Right lung (tissue), 2 donors: ENCODE measurements at regions not wholly inside any gene's neighbourhood (a gene's known extent, or its start where the extent isn't known, plus 50 kb on each side); places are given as distances from the start of the nearest gene placed in this dataset.
A peak's percentile ranks its signal among the peaks of the same experiment; 100 is the strongest.

Experiments used
- DNase-seq, 2 donors: peaks; one replicate each; pipeline ENCODE4 v3.0.0-alpha.2; 2013

DNA sequence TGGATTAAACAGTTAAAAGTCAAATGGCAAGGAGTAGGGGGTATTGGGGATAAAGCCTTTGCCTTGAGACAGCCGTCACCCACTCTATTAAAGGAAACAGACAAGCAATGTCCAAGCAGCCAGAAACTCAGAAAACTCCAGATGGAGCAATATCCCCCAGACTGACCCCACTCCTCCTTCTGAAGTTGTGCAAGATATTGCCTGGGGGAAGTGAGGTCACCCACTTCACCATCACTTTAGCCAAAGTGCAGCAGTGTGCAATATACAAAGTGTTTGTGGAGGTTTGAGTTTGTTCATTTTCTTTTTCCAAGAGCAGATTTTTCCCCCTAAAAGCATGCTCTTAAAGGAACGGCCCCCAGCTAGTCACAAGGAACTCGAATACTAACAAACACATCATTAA, 125.1 kb downstream of the ETS2 start:
- peak; percentile 91 to 94 for DNase-seq

DNA sequence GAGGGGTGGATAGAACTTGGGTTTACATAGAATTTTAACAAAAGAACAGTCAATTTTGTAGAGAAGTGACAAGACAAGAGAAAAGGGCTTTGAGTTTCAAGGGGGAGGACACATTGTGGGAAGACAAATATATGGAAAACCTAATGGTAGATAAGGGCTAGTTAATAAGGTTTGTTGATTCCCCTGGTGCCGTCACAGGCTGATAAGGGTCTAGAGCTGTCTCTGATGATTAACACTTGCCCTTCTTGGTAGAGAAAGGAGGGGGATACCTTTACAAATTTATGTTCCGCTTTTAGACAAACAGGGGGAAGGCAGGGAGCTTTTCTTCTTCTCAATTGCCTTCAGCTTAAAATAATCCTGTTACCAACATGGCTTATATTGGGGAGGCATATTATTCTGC, 124.3 kb downstream of the ETS2 start:
- DNase-seq, result no peak

DNA sequence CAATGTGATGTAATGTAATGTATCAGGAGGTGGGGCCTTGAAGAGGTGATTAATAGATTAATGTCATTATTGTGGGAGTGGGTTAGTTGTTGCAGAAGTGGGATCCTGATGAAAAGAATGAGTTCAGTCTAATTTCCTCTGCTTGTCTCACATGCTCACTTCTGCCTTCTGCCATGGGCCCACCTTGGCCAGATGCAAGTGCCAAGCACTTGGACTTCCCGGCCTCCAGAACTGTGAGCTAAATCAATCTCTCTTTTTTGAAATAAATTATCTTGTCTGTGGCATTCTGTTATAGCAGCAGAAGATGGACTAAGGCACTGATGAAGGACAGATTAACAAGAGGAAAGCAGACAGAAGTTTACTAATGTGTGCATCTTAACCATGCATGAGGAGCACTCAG, 123.9 kb downstream of the ETS2 start:
- no peak for DNase-seq

DNA sequence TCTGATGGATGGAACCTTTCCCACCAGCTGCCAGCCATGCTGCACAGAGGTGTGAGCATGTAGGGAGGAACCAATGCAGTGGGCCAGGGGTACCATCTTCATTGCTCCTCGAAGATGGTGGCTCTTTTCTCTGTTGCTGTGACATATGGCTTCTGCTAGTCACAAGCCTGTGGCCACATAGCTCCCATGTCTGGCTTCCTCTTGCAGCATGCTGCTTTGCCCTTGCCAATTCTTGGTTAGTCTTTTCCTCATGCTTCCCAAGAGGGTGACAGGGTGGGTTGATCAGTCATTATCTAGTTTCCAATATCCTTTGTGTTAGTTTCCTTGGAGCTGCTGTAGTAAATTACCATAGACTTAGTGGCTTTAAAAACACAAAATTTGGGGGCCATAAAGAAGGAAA, 123.4 kb downstream of the ETS2 start:
- no peak for DNase-seq

DNA sequence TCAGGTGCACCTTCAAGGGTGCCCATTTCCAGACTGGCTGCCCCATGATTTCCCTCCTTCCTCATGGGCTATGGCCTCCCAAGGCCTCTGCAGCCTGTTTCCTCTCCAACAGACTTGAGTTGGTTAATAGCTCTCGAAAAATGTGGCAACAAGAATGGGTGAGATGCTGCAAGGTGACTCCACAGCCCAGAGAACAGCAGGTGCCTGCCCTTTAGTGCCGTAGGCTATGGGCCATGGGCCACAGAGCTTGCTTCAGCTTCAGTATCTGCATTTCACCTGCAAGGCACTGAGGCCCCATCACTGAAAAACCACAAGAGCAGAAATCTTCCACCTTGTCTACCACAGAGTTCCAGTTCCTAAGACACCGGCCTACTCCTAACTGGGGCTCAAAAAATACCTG, 122.0 kb downstream of the ETS2 start:
- DNase-seq, result no peak

DNA sequence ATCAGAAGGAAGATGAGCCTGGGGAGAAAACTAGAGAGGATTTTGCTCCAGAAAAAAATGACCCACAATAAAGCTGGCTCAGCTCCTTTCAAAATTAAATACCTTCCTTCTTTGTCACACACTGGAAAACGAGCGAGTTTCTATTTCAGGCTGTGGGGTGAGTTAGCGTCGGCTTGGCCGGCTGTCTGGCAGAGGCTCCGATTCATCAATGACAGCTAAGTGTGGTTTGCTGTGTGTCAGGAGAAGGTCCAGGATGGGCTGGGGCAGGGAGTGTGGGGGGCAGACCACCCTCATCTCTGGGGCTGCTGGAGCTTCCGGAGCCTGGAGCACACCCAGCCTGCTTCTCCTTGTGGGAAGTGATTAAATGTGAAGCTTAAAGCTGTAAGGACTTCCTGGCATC, 120.2 kb downstream of the ETS2 start:
- peak; percentile 87 to 90 for DNase-seq

DNA sequence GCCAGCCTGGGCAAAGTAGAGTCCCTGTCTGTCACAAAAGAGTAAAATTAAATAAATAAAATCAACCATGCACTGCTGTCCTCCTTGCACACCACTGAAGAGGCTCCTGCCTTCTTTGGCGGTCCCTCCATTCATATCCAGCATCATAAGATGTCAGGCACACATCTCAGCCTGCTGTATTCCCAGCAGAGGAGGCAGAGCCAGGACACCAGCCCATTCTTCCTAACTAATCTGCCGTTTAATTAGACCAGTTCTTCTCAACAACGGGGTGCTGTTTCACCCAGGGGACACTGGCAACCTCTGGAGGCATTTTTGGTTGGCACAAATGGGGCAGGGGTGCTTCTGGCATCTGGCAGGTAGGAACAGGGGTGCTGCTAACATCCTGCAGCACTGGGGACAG, 119.7 kb downstream of the ETS2 start:
- no peak for DNase-seq

DNA sequence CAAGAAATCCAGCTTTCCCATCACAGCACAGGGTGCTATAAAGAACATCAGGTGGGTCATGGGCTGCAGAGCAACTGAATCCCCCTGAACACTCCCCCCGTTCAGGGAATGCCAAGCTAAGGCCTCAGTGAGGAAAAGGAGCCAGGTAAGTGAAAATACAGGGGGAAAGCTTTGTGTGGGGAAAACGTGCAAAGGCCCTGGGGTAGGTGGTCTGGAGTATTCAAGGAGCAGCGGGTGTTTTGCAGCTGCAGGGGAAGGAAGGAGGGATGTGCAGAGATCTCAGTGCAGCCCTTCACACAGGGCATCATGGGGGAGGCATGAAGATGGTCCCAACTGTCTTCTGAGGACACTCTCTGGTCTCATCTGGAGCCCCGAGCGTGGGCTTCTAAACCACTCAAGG, 119.2 kb downstream of the ETS2 start:
- no peak for DNase-seq

DNA sequence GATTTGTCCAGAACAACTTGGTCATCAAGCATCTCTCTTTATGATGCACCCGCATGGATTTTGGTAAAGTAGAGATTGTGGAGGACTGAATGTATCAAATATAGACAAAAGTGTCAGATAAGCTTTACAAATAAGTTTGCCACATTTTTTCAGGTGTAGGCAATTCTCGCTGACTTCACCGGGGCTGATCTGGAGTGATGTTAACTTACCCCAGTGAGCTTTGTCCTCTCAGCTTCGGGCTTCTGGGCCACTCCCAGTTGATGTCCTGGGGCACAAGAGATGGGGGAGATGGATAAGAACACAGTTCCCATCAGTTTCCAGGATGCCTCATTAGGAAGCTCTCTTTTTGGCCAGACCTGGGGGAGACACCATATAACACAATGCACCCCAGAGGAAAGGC, 117.7 kb downstream of the ETS2 start:
- no peak for DNase-seq

DNA sequence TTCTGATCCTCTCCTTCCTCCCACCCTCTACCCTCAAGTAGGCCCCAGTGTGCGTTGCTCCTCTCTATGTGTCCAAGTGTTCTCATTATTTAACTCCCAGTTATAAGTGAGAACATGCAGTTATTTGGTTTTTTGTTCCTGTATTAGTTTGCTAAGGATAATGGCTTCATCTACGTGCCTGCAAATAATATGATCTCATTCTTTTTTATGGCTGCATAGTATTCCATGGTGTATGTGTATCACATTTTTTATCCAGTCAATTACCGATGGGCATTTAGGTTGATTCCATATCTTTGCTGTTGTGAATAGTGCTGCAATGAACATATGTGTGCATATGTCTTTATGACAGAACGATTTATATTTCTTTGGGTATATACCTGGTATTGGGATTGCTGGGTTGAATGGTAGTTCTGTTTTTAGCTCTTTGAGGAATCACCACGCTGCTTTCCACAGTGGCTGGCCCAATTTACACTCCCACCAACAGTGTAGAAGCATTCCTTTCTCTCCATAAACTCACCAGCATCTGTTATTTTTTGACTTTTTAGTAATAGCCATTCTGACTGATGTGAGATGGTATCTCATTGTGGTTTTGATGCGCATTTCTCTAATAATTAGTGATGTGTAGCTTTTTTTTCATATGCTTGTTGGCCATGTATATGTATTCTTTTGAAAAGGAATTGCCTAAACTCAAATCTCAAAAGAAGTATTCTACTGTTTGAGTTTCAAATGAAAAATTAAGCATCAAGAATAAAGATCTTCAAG, 116.9 kb downstream of the ETS2 start:
- no peak for DNase-seq

DNA sequence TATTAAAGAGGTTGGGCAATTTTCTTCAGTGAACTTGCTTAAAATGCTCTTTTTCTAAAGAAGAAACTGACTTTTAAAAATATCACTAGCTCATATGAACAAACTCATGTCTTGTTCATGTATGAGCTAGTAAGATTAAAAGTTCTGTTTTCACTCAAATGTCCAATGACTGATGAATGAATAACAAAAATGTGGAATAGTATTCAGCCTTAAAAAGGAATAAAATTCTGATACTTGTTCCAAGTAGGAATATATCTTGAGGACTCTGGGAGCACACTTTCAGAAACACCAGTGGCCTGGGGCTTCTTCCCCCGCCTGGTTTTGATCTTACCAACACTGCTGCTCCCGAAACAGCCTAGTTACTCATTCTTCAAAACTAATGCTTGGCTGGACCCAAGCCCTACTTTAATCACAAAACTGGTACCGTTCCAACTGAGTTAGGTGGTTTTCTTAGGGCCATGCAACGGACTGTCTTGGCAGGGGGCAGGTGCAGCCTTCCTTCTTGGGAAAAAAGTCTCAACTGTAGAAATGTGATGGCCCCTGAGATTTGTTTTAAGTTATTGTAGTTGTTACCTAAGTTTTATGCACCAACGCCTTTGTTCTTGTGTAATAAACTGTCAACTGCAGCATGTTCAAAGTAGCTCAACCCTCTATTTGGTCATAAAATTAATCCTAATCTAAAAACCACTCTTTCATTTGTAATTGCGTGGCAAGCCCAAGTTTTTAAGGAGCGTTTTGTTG, 116.0 kb downstream of the ETS2 start:
- DNase-seq, result no peak

DNA sequence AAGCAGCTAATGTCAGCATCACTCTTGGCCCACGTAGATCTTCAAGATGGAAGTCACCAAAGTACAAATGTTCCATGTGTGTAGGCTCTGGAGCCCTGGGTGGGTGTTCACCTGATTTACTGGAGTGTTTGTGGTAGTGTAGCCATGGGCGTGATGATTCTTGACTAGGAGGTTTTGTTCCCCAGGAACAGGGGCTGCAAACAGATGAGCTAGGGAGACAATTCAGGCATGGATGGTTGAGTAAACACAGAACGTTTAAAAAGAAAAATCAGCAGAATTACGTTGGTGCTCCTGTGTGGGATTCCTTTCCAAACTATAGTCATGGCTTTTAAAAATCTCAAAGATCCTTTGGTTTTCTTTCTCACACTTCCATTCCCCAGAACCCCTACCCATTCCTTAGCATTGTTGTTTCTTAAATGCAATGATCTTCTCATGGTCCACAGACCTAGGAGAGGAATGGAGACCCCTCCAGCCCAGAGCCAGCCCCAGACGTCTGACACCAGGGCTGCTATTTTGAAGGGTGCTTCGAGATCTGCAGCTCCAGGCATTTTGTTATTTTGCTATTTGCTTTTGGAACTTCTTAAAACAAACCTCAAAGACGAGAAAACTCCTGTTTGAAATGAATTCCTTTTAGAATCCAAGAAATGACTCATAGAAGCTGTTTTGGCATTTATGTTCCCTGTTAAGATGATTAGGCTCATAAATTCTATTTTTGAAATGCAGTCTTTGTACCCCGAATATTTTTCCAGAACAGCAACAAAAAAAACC, 115.1 kb downstream of the ETS2 start:
- no peak for DNase-seq

DNA sequence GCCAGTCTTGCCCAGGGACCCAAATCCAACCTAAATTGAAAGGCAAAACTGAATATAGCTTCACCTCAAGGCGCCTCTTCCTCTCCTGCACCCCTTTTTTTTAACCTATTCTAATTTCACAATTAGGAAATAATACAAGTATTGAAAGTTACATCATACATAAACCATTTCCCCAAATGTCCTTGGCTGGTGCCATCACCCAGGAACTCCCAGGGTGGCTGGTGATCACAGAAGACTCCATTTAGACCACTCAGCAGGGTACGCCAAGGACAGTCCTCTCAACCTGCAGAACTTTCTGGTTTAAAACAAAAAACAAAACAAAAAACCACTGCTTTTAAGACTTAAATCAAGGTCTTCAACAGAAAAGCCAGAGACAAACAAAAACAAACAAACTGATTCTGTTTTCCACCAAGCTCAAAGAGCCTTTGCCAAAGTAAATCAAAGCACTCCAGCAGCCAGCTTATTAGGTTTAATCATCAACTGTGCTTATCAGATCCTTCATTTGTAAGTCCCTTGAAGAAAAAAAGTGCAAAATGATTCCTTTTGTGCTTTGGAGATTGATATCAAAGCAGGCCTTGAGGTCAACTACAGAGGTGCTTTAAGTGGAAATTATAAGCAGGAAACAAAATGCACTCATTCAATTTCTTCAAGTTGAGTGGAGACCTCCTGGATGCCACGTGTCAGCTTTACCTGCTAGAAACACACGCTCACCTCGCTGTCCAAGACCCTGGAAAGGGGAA, 113.0 kb downstream of the ETS2 start:
- no peak for DNase-seq

DNA sequence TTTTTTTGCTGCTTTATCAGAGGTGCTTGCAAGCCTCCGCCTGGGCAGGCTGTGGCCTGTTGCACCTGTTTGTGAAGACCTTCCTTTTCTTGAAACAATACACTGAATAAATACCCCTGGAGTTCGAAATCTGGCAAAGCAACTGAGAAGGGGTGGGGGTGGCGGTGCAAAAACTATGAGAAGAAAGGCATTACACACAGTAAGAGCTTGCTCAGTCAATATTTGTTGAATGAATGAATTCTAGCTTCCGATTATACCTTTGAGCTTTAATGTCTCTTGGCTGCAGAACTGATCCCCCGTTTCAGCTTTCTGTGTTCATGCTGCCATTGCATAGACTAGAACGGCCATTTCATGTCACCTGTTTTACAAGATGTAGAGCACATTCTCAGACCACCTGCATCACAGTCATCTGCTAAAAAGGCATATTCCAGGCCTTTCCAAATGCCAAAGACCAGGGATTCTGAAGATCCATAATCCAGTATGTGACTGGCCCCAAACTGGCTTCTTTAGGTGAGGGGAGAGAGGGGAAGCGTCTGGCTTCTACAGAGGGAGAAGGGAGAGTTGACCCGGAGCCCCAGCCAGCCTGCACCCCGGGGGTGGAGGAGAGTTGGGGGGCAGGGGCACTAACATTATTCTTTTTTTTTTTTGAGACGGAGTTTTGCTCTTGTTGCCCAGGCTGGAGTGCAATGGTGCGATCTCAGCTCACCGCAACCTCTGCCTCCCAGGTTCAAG, 111.5 kb downstream of the ETS2 start:
- no peak for DNase-seq

DNA sequence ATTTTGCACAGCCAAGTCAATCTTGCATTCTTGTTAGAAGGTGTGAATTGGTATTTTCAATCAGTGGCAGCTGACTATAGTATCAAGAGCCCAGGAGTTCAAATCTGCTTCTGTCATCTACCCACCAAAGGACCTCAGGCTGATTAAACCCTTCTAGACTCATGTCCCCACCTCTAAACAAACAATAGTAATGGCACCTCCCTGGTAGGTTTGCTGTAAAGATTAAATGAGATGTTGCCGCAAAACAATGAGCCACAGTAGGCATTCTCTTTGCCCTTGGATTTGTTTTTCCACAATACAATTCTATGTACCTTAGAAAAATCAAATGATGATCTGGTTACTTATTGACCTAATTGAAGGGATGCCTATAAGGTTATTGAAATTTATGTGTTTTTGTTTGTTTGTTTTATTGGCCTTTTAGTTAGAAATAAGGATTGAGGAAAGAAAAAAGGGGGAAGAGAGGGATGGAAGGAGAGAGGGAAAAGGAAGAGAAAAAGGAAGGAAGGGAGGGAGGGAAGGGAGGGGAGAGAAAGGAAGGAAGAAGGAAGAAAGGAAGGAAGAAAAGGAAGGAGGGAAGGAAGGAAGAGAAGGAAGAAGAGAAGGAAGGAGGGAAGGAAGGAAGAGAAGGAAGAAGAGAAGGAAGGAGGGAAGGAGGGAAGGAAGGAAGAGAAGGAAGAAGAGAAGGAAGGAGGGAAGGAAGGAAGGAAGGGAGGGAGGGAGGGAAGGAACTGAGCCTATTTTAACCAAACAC, 110.7 kb downstream of the ETS2 start:
- no peak for DNase-seq

DNA sequence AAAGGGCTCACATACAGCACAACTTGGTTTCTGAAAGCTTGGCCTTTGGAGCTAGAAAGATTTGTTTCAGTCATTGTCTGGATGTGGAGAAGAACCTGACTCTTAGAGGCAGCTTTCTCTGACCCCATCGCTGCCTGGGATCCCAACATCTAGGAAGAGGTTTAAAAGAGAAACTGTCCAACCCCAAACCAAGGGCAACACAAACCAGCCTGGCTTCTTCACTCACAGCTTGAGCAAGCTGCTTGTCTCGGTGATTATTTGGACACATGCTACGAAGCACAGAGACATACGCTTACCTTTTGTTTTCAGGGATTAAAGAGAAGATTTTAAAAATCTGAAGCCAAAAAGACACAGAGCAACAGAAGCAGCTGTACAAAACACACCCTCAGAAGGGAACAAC, 109.8 kb downstream of the ETS2 start:
- DNase-seq, result no peak

DNA sequence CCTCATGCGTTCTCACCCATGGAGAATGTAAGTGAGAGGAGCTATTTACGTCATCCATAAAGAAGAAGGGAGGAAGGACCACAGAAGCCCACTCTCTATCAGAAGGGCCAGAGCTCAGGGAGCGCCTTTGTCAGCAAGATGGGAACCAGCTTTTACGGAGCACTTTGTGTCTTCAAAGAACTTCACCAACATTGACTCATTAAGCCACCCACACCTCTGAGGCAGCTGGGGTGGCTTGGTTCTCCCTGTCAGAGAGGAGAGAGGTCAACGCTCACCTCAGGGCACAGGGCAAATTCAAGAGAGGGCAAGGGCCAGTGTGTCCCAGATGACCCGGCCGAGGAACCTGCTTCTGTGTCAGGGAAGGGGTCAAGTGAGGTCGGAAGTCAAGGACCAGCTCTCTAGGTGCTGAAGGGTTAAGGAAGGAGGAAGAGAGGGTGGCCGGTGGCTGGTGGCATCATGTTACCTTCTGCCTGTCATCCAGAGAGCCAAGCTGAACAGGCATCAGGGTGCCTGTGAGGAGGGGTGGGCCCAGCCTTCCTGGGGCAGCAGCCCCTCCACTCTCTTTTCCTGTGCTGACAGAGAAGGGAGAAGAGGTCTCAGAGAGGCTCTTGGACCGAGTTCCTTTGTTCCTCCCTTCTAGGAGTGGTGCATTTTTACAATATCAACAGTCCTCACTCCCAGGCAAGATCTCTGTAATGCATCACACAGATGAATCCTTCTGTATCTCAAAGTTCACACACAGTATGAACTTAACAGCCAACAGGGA, 109.0 kb downstream of the ETS2 start:
- DNase-seq, result no peak

DNA sequence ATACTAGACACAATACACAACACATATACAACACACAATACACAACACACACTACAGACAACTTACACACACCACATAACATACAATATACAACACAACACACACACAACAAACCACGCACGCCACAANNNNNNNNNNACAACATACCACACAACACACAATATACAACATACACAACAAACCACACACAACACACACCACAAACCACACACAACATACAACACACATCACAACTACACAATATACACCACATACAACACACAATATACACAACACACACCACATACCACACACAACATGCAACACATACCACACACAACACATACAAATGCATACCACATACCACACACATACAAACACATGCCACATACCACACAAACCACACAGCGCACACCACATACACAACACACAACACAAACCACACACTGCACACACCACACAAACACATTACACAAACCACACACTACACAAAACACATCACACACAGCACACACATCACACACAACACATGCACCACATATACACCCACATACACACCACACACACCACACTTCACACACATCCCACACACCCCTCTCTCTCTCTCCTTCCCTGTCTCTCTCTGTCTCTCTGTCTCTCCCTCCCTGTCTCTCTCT, 108.3 kb downstream of the ETS2 start:
- DNase-seq, result no peak
